HG03460 (cell line): ENCODE measurements at regions not wholly inside any gene's neighbourhood (a gene's known extent, or its start where the extent isn't known, plus 50 kb on each side); places are given as distances from the start of the nearest gene placed in this dataset.
"Not testable (repeated sequence)": the region's sequence is repeated elsewhere in the genome, so short reads cannot be mapped to it uniquely, and the experiment has no call there.

Source experiments
- ATAC-seq: cut with Tn5 transposase; IDR thresholded peaks from one replicate; pipeline ENCODE4 v1.9.1; 2021; ENCODE audit not compliant: unreplicated experiment

- ATAC-seq, result no peak
Observed at GRCh38 chr4:62571494-62571893, 1371.4 kb downstream of the ADGRL3 start.

- no peak for ATAC-seq
Observed at GRCh38 chr4:62560858-62561257, 1360.7 kb downstream of the ADGRL3 start.

- no peak for ATAC-seq
Observed at GRCh38 chr4:62550121-62550520, 1350.0 kb downstream of the ADGRL3 start.

- no peak for ATAC-seq
Observed at GRCh38 chr4:62549601-62550000, 1349.5 kb downstream of the ADGRL3 start.

GRCh38 chr4:62548765-62549164, 1348.6 kb downstream of the ADGRL3 start:
- ATAC-seq, result no peak

GRCh38 chr4:62548108-62548524, 1348.0 kb downstream of the ADGRL3 start:
- ATAC-seq, result no peak

- no peak for ATAC-seq
Observed at GRCh38 chr4:62544428-62544827, 1344.3 kb downstream of the ADGRL3 start.

GRCh38 chr4:62543002-62543401, 1342.9 kb downstream of the ADGRL3 start:
- no peak for ATAC-seq

- ATAC-seq, result no peak
Observed at GRCh38 chr4:62533573-62533972, 1333.4 kb downstream of the ADGRL3 start.

- no peak for ATAC-seq
Observed at GRCh38 chr4:62531731-62532130, 1331.6 kb downstream of the ADGRL3 start.

- ATAC-seq, result no peak
Observed at GRCh38 chr4:62531264-62531663, 1331.1 kb downstream of the ADGRL3 start.

- no peak for ATAC-seq
Observed at GRCh38 chr4:62528874-62529273, 1328.7 kb downstream of the ADGRL3 start.

- ATAC-seq, result no peak
Observed at GRCh38 chr4:62526671-62527070, 1326.5 kb downstream of the ADGRL3 start.

- ATAC-seq, result no peak
Observed at GRCh38 chr4:62523256-62523655, 1323.1 kb downstream of the ADGRL3 start.

- ATAC-seq, result no peak
Observed at GRCh38 chr4:62522273-62522672, 1322.1 kb downstream of the ADGRL3 start.

GRCh38 chr4:62517716-62518115, 1317.6 kb downstream of the ADGRL3 start:
- ATAC-seq, result no peak

GRCh38 chr4:62513306-62513705, 1313.2 kb downstream of the ADGRL3 start:
- ATAC-seq, result no peak

- no peak for ATAC-seq
Observed at GRCh38 chr4:62512271-62512670, 1312.1 kb downstream of the ADGRL3 start.

GRCh38 chr4:62510228-62510627, 1310.1 kb downstream of the ADGRL3 start:
- ATAC-seq, result no peak

GRCh38 chr4:62500296-62500695, 1300.2 kb downstream of the ADGRL3 start:
- no peak for ATAC-seq

- no peak for ATAC-seq
Observed at GRCh38 chr4:62495032-62495431, 1294.9 kb downstream of the ADGRL3 start.

GRCh38 chr4:62491756-62492155, 1291.6 kb downstream of the ADGRL3 start:
- ATAC-seq, result not testable (repeated sequence)

- ATAC-seq, result no peak
Observed at GRCh38 chr4:62490635-62491034, 1290.5 kb downstream of the ADGRL3 start.

GRCh38 chr4:62487016-62487415, 1286.9 kb downstream of the ADGRL3 start:
- no peak for ATAC-seq
